ENCODE measurements at regions not wholly inside any gene's neighbourhood (a gene's known extent, or its start where the extent isn't known, plus 50 kb on each side); places are given as distances from the start of the nearest gene placed in this dataset.

DNA sequence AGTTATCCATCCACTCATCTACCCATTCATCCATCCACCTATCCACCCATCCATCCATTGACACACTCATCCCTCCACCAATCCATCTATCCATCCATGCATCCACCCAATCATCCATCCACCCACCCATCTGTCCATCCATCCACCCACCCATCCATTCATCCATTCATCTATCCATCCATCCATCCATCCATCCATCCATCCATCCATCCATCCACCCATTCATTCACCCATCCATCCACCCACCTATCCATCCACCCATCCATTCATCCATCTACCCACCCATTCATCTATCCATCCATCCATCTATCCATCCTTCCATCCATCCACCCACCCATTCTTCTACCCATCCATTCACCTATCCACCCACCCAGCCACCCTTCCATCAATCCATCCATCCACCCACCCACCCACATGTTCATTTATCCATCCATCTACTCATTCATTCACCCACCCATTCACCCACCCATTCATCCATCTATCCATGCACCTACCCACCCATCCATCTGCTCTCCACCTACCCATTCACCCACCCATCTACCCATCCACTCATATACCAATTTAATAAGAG lies 193.8 kb upstream of the ARID2 start:
- Histone ChIP-seq H3K36me3 (no peaks in the 10 kb centered on the region), H3K27ac (no peak overlapping the region), H3K27me3 (no peaks in the 10 kb centered on the region), H3K4me1 (no peaks in the 10 kb centered on the region), H3K9me3 (no peaks in the 10 kb centered on the region), H3K4me3 (no peak overlapping the region)
- DNase-seq = no peak
- TF ChIP-seq POLR2AphosphoS5 (IDR thresholded peaks at IDR 0.05) = no peak
- TF ChIP-seq EP300 (IDR thresholded peaks at IDR 0.05) = no peak
- TF ChIP-seq, protein P1, sequence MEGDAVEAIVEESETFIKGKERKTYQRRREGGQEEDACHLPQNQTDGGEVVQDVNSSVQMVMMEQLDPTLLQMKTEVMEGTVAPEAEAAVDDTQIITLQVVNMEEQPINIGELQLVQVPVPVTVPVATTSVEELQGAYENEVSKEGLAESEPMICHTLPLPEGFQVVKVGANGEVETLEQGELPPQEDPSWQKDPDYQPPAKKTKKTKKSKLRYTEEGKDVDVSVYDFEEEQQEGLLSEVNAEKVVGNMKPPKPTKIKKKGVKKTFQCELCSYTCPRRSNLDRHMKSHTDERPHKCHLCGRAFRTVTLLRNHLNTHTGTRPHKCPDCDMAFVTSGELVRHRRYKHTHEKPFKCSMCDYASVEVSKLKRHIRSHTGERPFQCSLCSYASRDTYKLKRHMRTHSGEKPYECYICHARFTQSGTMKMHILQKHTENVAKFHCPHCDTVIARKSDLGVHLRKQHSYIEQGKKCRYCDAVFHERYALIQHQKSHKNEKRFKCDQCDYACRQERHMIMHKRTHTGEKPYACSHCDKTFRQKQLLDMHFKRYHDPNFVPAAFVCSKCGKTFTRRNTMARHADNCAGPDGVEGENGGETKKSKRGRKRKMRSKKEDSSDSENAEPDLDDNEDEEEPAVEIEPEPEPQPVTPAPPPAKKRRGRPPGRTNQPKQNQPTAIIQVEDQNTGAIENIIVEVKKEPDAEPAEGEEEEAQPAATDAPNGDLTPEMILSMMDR (IDR thresholded peaks at IDR 0.05) = no peak
- no peak for TF ChIP-seq POLR2A (IDR thresholded peaks at IDR 0.05)
- intact Hi-C loops (cut with DNase I) = no loop called here

DNA sequence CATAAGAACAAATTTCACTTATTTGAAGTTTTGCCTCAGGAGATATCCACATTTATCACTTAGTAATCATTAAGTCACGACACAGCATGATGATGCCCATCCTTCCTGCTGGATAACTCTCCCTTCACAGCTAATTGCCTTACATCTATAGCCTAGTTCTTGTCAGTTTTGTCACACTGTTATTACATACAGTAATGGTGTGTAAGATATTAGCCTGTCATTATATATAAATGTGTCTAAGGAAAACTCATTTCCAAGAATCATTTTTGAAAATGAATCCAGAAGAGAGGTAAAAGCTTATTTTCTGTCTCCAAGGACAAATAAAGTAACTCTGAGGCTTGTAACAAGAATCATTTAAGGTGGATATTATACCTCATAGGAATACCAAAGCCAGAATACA lies 193.2 kb upstream of the ARID2 start:
- H3K27ac ChIP-seq = no peak overlapping the region
- no peaks in the 10 kb centered on the region for H3K36me3 ChIP-seq
- intact Hi-C loops (cut with DNase I) = no loop called here
- TF ChIP-seq, protein P1 (IDR thresholded peaks at IDR 0.05) = no peak
- TF ChIP-seq POLR2AphosphoS5 (IDR thresholded peaks at IDR 0.05) = no peak
- TF ChIP-seq EP300 (IDR thresholded peaks at IDR 0.05) = no peak
- no peak for TF ChIP-seq POLR2A (IDR thresholded peaks at IDR 0.05)
- WGBS, 2 donors = 83 to 85% methylated on average over 1 of the region's 1 CpG
- DNase-seq = no peak
- no peak overlapping the region for H3K4me3 ChIP-seq
- H3K27me3 ChIP-seq = no peaks in the 10 kb centered on the region
- H3K4me1 ChIP-seq = no peaks in the 10 kb centered on the region
- H3K9me3 ChIP-seq = no peaks in the 10 kb centered on the region

DNA sequence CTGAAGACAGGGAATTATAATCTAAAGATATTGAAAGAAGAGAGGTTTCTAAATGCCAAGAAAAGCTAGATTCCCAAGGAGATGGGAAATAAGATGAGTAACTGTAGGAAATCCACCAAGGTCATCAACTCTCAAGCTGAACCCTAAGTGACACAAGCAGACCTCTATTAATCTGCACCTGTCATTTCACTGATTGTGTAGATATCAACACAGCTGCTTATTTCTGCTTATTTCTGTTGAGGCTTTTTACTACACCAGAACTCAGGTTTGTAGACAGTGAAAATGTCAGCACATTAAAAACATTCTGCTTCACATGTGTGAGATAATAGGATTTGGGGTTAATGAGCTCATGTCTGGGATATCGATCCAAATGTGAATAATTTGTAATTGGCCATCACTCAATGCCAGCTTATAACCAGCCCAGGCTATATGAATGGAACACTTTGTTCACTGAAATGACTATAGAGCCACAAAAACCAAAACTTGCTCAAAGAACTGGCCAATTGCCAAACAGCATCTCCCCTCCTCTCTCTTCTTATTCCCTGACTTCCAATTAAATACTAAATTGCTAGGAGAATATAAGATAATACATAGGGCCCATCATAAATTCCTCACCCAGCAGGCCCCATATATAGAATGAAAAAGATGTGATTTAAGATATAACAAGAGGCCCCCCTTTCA lies 188.7 kb upstream of the ARID2 start:
- H3K4me3 ChIP-seq = no peak overlapping the region
- 83 to 94% methylated on average over 1 of the region's 1 CpG for WGBS, 2 donors
- H3K27me3 ChIP-seq = no peaks in the 10 kb centered on the region
- H3K9me3 ChIP-seq = no peaks in the 10 kb centered on the region
- no peak for DNase-seq
- intact Hi-C loops (cut with DNase I) = loop anchor here (5.0 kb wide), 1 partner anchor 182 kb away; no protein-coding TSS in a partner anchor
- H3K36me3 ChIP-seq = no peaks in the 10 kb centered on the region
- H3K4me1 ChIP-seq = no peaks in the 10 kb centered on the region
- TF ChIP-seq POLR2AphosphoS5 (IDR thresholded peaks at IDR 0.05) = no peak
- TF ChIP-seq, protein P1 (IDR thresholded peaks at IDR 0.05) = no peak
- no peak for TF ChIP-seq POLR2A (IDR thresholded peaks at IDR 0.05)
- no peak for TF ChIP-seq EP300 (IDR thresholded peaks at IDR 0.05)
- no peak overlapping the region for H3K27ac ChIP-seq

GRCh38 chr12:45543887-45544286 lies 185.6 kb upstream of the ARID2 start:
- H3K36me3 ChIP-seq = no peaks in the 10 kb centered on the region
- H3K27ac ChIP-seq = no peak overlapping the region
- intact Hi-C loops (cut with DNase I) = loop anchor here (5.0 kb wide), 1 partner anchor 178 kb away; no protein-coding TSS in a partner anchor
- no peak for DNase-seq
- no peak overlapping the region for H3K4me3 ChIP-seq
- H3K9me3 ChIP-seq = no peaks in the 10 kb centered on the region
- TF ChIP-seq EP300 (IDR thresholded peaks at IDR 0.05) (no peak), POLR2A (IDR thresholded peaks at IDR 0.05) (no peak), POLR2AphosphoS5 (IDR thresholded peaks at IDR 0.05) (no peak)
- TF ChIP-seq, protein P1 (IDR thresholded peaks at IDR 0.05) = peak; percentile 43 to 68 (median 52)
- H3K27me3 ChIP-seq = no peaks in the 10 kb centered on the region
- WGBS, 2 donors = 1% methylated on average over 2 of the region's 2 CpGs
- no peaks in the 10 kb centered on the region for H3K4me1 ChIP-seq

Data from sigmoid colon (tissue), 6 donors.